Liver (tissue), 8 donors: ENCODE measurements at regions not wholly inside any gene's neighbourhood (a gene's known extent, or its start where the extent isn't known, plus 50 kb on each side); places are given as distances from the start of the nearest gene placed in this dataset.

ENCODE experiments used
- DNase-seq: peaks from one replicate; pipeline ENCODE4 v3.0.0-alpha.2; 2017; ENCODE audit warnings: low spot score
- H3K27ac ChIP-seq, 2 donors: one replicate each; pipeline ENCODE4 v1.7.0; 2013; ENCODE audit warnings: inconsistent platforms in 2 of 2, low read length in 2 of 2, control low read depth in 1 of 2, low read depth in 1 of 2, mild to moderate bottlenecking in 1 of 2
- H3K27me3 ChIP-seq, 4 donors: one replicate each; pipeline versions ENCODE4 v1.6.1 to v1.7.0; 2013; ENCODE audit warnings: low read length in 3 of 4, inconsistent platforms in 1 of 4, mild to moderate bottlenecking in 1 of 4, moderate library complexity in 1 of 4; ENCODE audit not compliant: control insufficient read depth in 4 of 4, insufficient read depth in 4 of 4
- H3K36me3 ChIP-seq, 4 donors: one replicate each; pipeline versions ENCODE4 v1.6.1 to v1.7.0; 2013; ENCODE audit warnings: low read length in 3 of 4, mild to moderate bottlenecking in 3 of 4, low read depth in 1 of 4, moderate library complexity in 1 of 4; ENCODE audit not compliant: control insufficient read depth in 4 of 4, insufficient read depth in 3 of 4
- H3K4me1 ChIP-seq, 4 donors: one replicate each; pipeline versions ENCODE4 v1.6.1 to v1.7.0; 2013; ENCODE audit warnings: low read length in 3 of 4, mild to moderate bottlenecking in 3 of 4, moderate library complexity in 1 of 4; ENCODE audit not compliant: control insufficient read depth in 4 of 4, insufficient read depth in 4 of 4
- H3K4me3 ChIP-seq, 3 donors: one replicate each; pipeline versions ENCODE4 v1.6.1 to v1.7.0; 2013; ENCODE audit warnings: low read length in 3 of 3, control low read depth in 1 of 3, low read depth in 1 of 3, mild to moderate bottlenecking in 1 of 3
- H3K9ac ChIP-seq, 2 donors: one replicate each; pipeline ENCODE4 v1.7.0; 2013; ENCODE audit warnings: low read length in 2 of 2, mild to moderate bottlenecking in 2 of 2, moderate library complexity in 2 of 2, control low read depth in 1 of 2, low read depth in 1 of 2
- H3K9me3 ChIP-seq, 4 donors: one replicate each; pipeline versions ENCODE4 v1.6.1 to v1.7.0; 2013; ENCODE audit warnings: low read length in 3 of 4; ENCODE audit not compliant: control insufficient read depth in 4 of 4
- CTCF ChIP-seq: fragments of 150-350 bp; IDR thresholded peaks from 2 replicates; pipeline ENCODE4 v1.5.1; 2017; ENCODE audit warnings: improper control_type of control experiment, low read depth, low read length; ENCODE audit not compliant: missing input control
- EGR1 ChIP-seq, 2 donors: IDR thresholded peaks; 2 replicates each; pipeline ENCODE4 v1.6.1; 2016 to 2018; ENCODE audit warnings: antibody characterized with exemption in 2 of 2, low read depth in 2 of 2
- FOXA2 ChIP-seq: IDR thresholded peaks from 2 replicates; pipeline ENCODE4 v1.6.1; 2016; ENCODE audit warnings: antibody characterized with exemption
- GABPA ChIP-seq, 2 donors: IDR thresholded peaks in 1 of 2; conservative IDR thresholded peaks in 1 of 2; 2 replicates each; pipeline ENCODE4 v1.6.1; 2016; ENCODE audit warnings: antibody characterized with exemption in 2 of 2, mild to moderate bottlenecking in 1 of 2, moderate library complexity in 1 of 2
- HNF4A ChIP-seq, 2 donors: conservative IDR thresholded peaks; 2 replicates each; pipeline ENCODE4 v1.6.1; 2016; ENCODE audit warnings: antibody characterized with exemption in 2 of 2, mild to moderate bottlenecking in 2 of 2
- HNF4G ChIP-seq: IDR thresholded peaks from 2 replicates; pipeline ENCODE4 v1.6.1; 2016; ENCODE audit warnings: antibody characterized with exemption
- JUND ChIP-seq, 2 donors: IDR thresholded peaks; 2 replicates each; pipeline ENCODE4 v1.6.1; 2016; ENCODE audit warnings: antibody characterized with exemption in 2 of 2
- MAX ChIP-seq: IDR thresholded peaks from 2 replicates; pipeline ENCODE4 v1.6.1; 2016; ENCODE audit warnings: antibody characterized with exemption
- NR2F2 ChIP-seq: IDR thresholded peaks from 2 replicates; pipeline ENCODE4 v1.6.1; 2016; ENCODE audit warnings: antibody characterized with exemption
- SP1 ChIP-seq: IDR thresholded peaks from 2 replicates; pipeline ENCODE4 v1.6.1; 2018; ENCODE audit warnings: antibody characterized with exemption, mild to moderate bottlenecking
- TAF1 ChIP-seq: conservative IDR thresholded peaks from 2 replicates; pipeline ENCODE4 v1.6.1; 2016; ENCODE audit warnings: antibody characterized with exemption, mild to moderate bottlenecking
- YY1 ChIP-seq: IDR thresholded peaks from 2 replicates; pipeline ENCODE4 v1.6.1; 2016; ENCODE audit warnings: antibody characterized with exemption, mild to moderate bottlenecking
- ZBTB33 ChIP-seq: IDR thresholded peaks from 2 replicates; pipeline ENCODE4 v1.6.1; 2016; ENCODE audit warnings: antibody characterized with exemption
- WGBS: extraction: QIAGEN DNeasy Blood & Tissue Kit; methylation state at CpG from one replicate; pipeline ENCODE4 v1.1.7; 2013; 5-methylcytosine and 5-hydroxymethylcytosine counted together
- TF ChIP-seq, protein P1 (sequence below): IDR thresholded peaks from 2 replicates; pipeline ENCODE4 v1.6.1; 2016; ENCODE audit warnings: antibody characterized with exemption, mild to moderate bottlenecking
- donor health status: healthy.
- donor health status: healthy.
- donor health status: healthy.
- donor health status: healthy.
- donor health status: healthy.

- Histone ChIP-seq H3K4me1 (no peaks in the 10 kb centered on the region), H3K4me3 (no peak overlapping the region), H3K36me3 (no peaks in the 10 kb centered on the region), H3K27me3 (no peaks in the 10 kb centered on the region), H3K9me3 (peaks cover 0 to 3% (median 0%) of the 10 kb centered on the region in 4 donors), H3K9ac (no peak overlapping the region), H3K27ac (no peak overlapping the region)
- DNase-seq = no peak
- no peak for TF ChIP-seq FOXA2
- no peak for TF ChIP-seq ZBTB33
- TF ChIP-seq MAX = no peak
- no peak for TF ChIP-seq GABPA (IDR thresholded peaks at IDR 0.05 in 1 of 2, conservative IDR thresholded peaks at IDR 0.05 in 1 of 2)
- no peak for TF ChIP-seq JUND (IDR thresholded peaks at IDR 0.05)
Measured at GRCh38 chrX:112457788-112458187, 221.9 kb downstream of the LHFPL1 start.

- Histone ChIP-seq H3K36me3 (no peaks in the 10 kb centered on the region), H3K4me1 (no peaks in the 10 kb centered on the region), H3K27me3 (peaks cover 0 to 3% (median 0%) of the 10 kb centered on the region in 4 donors), H3K4me3 (no peak overlapping the region), H3K9ac (no peak overlapping the region), H3K9me3 (no peaks in the 10 kb centered on the region), H3K27ac (no peak overlapping the region)
- TF ChIP-seq NR2F2 (no peak), TAF1 (no peak), YY1 (no peak), CTCF (no peak), JUND (IDR thresholded peaks at IDR 0.05) (no peak), HNF4A (conservative IDR thresholded peaks at IDR 0.05) (no peak), MAX (no peak), SP1 (no peak), FOXA2 (no peak), HNF4G (no peak), EGR1 (IDR thresholded peaks at IDR 0.05; ENCODE audit: low read depth in 2 of 2) (no peak)
- TF ChIP-seq, protein P1, sequence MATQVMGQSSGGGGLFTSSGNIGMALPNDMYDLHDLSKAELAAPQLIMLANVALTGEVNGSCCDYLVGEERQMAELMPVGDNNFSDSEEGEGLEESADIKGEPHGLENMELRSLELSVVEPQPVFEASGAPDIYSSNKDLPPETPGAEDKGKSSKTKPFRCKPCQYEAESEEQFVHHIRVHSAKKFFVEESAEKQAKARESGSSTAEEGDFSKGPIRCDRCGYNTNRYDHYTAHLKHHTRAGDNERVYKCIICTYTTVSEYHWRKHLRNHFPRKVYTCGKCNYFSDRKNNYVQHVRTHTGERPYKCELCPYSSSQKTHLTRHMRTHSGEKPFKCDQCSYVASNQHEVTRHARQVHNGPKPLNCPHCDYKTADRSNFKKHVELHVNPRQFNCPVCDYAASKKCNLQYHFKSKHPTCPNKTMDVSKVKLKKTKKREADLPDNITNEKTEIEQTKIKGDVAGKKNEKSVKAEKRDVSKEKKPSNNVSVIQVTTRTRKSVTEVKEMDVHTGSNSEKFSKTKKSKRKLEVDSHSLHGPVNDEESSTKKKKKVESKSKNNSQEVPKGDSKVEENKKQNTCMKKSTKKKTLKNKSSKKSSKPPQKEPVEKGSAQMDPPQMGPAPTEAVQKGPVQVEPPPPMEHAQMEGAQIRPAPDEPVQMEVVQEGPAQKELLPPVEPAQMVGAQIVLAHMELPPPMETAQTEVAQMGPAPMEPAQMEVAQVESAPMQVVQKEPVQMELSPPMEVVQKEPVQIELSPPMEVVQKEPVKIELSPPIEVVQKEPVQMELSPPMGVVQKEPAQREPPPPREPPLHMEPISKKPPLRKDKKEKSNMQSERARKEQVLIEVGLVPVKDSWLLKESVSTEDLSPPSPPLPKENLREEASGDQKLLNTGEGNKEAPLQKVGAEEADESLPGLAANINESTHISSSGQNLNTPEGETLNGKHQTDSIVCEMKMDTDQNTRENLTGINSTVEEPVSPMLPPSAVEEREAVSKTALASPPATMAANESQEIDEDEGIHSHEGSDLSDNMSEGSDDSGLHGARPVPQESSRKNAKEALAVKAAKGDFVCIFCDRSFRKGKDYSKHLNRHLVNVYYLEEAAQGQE = no peak
- no peak for DNase-seq
- WGBS = 89% methylated on average over 2 of the region's 2 CpGs
Measured at GRCh38 chrX:112450810-112451209, 228.9 kb downstream of the LHFPL1 start.
